GM12892 (cell line): ENCODE measurements at regions not wholly inside any gene's neighbourhood (a gene's known extent, or its start where the extent isn't known, plus 50 kb on each side); places are given as distances from the start of the nearest gene placed in this dataset.

Experiments used
- POLR2A ChIP-seq: IDR thresholded peaks from 2 replicates; pipeline ENCODE4 v1.6.1; 2011; ENCODE audit warnings: low read depth, low read length, control low read depth
- POLR2AphosphoS5 ChIP-seq: IDR thresholded peaks from 2 replicates; pipeline ENCODE4 v1.6.1; 2011; ENCODE audit warnings: low read depth, low read length, control low read depth

DNA sequence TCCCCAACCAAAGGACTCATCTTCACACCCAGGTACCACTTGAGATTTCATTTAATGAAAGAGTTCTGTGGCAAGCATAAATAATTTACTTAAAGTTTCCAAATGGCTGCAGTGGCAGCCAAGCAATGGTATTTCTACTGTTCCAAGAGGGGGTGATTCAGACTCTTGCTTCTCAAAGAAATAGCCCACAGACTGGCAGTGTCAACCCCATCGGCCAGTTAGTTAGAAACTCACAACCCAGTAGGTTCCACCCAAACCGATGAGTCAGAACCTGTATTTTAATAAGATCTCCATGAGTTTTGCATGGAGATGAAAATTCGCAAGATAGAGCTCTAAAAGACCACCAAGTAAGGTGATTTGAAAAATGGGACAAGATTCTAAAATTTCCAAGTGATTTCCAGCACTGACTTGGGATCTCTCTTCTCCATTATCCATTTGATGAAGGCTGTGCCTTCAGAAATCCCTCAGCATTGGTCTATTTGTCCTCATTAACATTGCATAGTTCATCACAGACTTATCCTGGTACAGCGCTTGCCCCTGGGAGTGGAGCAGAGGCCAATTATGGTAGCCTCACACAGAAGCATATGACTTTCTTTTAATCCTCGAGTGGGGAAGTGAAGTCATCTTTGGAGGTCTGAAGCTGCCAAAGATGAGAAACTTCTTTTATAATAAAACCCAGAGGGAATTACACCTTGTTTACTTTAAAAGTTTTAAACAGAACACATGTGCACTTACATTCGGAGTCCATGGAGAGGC is 361.4 kb upstream of the ID2 start:
- TF ChIP-seq POLR2AphosphoS5 (no peak), POLR2A (no peak)
